Calu3 (cell line): ENCODE measurements at regions not wholly inside any gene's neighbourhood (a gene's known extent, or its start where the extent isn't known, plus 50 kb on each side); places are given as distances from the start of the nearest gene placed in this dataset.

Source experiments
- BruUV-seq: library from RNA; stranded (reverse); fragments of 400-500 nt; replicated peaks from 2 replicates; lab custom pipeline; 2021; lab: Mats Ljungman, UMichigan
- CTCF ChIA-PET: fragments of 300-600 bp; sonication (Branson Sonifier 250); formaldehyde crosslinking; loops from one replicate; lab custom pipeline; 2022; ENCODE audit warnings: antibody characterized with exemption; lab: Charles Lee
- DNase-seq: peaks from one replicate; pipeline ENCODE4 v3.0.0; 2022
- H3K27ac Mint-ChIP-seq: one replicate; pipeline ENCODE4 v1.8.0; 2022; ENCODE audit warnings: mixed read lengths; ENCODE audit not compliant: unreplicated experiment
- H3K27me3 Mint-ChIP-seq: one replicate; pipeline ENCODE4 v1.8.0; 2022; ENCODE audit warnings: mixed read lengths; ENCODE audit not compliant: unreplicated experiment
- H3K36me3 Mint-ChIP-seq: one replicate; pipeline ENCODE4 v1.8.0; 2022; ENCODE audit warnings: mild to moderate bottlenecking, moderate library complexity, mixed read lengths; ENCODE audit not compliant: insufficient read depth, unreplicated experiment
- H3K4me1 Mint-ChIP-seq: one replicate; pipeline ENCODE4 v1.8.0; 2022; ENCODE audit warnings: mild to moderate bottlenecking, low read depth, mixed read lengths; ENCODE audit not compliant: unreplicated experiment
- H3K4me3 Mint-ChIP-seq: one replicate; pipeline ENCODE4 v1.8.0; 2022; ENCODE audit warnings: mild to moderate bottlenecking, low read depth, moderate library complexity, mixed read lengths; ENCODE audit not compliant: unreplicated experiment
- H3K9me3 Mint-ChIP-seq: one replicate; pipeline ENCODE4 v1.8.0; 2022; ENCODE audit warnings: low read depth, mixed read lengths; ENCODE audit not compliant: unreplicated experiment
- intact Hi-C: fragments of 100-400 bp; cut with micrococcal nuclease; formaldehyde crosslinking; loops from one replicate; pipeline ENCODE4 v1.10.0; 2022; ENCODE audit not compliant: unreplicated experiment
- TF ChIP-seq, protein P1 (sequence below): fragments of 200-600 bp; IDR thresholded peaks from one replicate; pipeline ENCODE4 v1.8.0; 2022; ENCODE audit warnings: antibody characterized with exemption; ENCODE audit not compliant: unreplicated experiment

GRCh38 chr17:79541056-79541850 lies 69.6 kb downstream of the RBFOX3 start:
- no peaks in the 10 kb centered on the region for H3K9me3 Mint-ChIP-seq
- no peaks in the 10 kb centered on the region for H3K4me1 Mint-ChIP-seq
- no peak for DNase-seq
- peaks cover 70% of the 10 kb centered on the region for H3K27me3 Mint-ChIP-seq
- BruUV-seq: no TSS peak
- CTCF ChIA-PET: no interaction called here
- H3K4me3 Mint-ChIP-seq: no peak overlapping the region
- intact Hi-C loops: no loop called here
- H3K36me3 Mint-ChIP-seq: no peaks in the 10 kb centered on the region
- TF ChIP-seq, protein P1, sequence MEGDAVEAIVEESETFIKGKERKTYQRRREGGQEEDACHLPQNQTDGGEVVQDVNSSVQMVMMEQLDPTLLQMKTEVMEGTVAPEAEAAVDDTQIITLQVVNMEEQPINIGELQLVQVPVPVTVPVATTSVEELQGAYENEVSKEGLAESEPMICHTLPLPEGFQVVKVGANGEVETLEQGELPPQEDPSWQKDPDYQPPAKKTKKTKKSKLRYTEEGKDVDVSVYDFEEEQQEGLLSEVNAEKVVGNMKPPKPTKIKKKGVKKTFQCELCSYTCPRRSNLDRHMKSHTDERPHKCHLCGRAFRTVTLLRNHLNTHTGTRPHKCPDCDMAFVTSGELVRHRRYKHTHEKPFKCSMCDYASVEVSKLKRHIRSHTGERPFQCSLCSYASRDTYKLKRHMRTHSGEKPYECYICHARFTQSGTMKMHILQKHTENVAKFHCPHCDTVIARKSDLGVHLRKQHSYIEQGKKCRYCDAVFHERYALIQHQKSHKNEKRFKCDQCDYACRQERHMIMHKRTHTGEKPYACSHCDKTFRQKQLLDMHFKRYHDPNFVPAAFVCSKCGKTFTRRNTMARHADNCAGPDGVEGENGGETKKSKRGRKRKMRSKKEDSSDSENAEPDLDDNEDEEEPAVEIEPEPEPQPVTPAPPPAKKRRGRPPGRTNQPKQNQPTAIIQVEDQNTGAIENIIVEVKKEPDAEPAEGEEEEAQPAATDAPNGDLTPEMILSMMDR: no peak
- H3K27ac Mint-ChIP-seq: no peak overlapping the region

- BruUV-seq: no TSS peak
- H3K4me3 Mint-ChIP-seq: no peak overlapping the region
- peaks cover 59% of the 10 kb centered on the region for H3K27me3 Mint-ChIP-seq
- no peaks in the 10 kb centered on the region for H3K4me1 Mint-ChIP-seq
- CTCF ChIA-PET: no interaction called here
- H3K27ac Mint-ChIP-seq: no peak overlapping the region
- H3K36me3 Mint-ChIP-seq: peaks cover 4% of the 10 kb centered on the region
- TF ChIP-seq, protein P1: no peak
- intact Hi-C loops: no loop called here
- no peak for DNase-seq
- H3K9me3 Mint-ChIP-seq: no peaks in the 10 kb centered on the region
These were observed 70.7 kb downstream of the RBFOX3 start for GRCh38 chr17:79539944-79540705.

- intact Hi-C loops: no loop called here
- CTCF ChIA-PET: interaction anchor here (1.2 kb wide), 1 partner anchor 12 kb away, joined by 3 read pairs; no protein-coding TSS in a partner anchor
These were observed 72.6 kb downstream of the RBFOX3 start for GRCh38 chr17:79538291-79538690.

DNA sequence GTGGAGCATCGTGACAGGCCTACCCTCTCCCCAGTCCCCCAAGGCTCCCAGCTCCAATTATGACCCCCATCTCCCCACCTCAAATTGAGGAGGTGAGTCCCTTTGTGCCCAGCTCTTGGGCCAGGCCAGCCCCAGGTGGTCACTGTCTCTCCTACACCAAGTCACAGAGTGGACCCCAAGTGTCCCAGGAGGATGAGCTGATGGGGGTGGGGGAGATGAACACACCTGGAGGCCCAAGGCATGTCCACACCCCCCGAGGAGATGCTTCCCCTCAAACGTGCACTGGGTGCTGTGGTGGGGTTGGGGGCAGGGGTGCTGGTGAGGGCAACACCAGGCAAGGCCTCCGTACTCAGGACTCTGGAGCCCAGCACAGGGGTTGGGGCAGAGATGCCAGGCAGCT lies 73.2 kb downstream of the RBFOX3 start:
- Mint-ChIP-seq H3K9me3 (no peaks in the 10 kb centered on the region), H3K4me3 (no peak overlapping the region), H3K27ac (no peak overlapping the region), H3K36me3 (peaks cover 5% of the 10 kb centered on the region), H3K27me3 (peaks cover 35% of the 10 kb centered on the region), H3K4me1 (no peaks in the 10 kb centered on the region)
- BruUV-seq: no TSS peak
- TF ChIP-seq, protein P1: no peak
- CTCF ChIA-PET: interaction anchor here (1.2 kb wide), 1 partner anchor 12 kb away, joined by 3 read pairs; no protein-coding TSS in a partner anchor
- intact Hi-C loops: no loop called here
- DNase-seq: no peak

More at GRCh38 chr17:79538291-79538690, 72.6 kb downstream of the RBFOX3 start:
- Mint-ChIP-seq H3K9me3 (no peaks in the 10 kb centered on the region), H3K27me3 (peaks cover 41% of the 10 kb centered on the region), H3K4me1 (no peaks in the 10 kb centered on the region), H3K27ac (no peak overlapping the region), H3K4me3 (no peak overlapping the region), H3K36me3 (peaks cover 5% of the 10 kb centered on the region)
- DNase-seq: no peak
- TF ChIP-seq, protein P1: no peak
- no TSS peak for BruUV-seq
